Neural crest cell (in vitro differentiated cells): ENCODE measurements at regions not wholly inside any gene's neighbourhood (a gene's known extent, or its start where the extent isn't known, plus 50 kb on each side); places are given as distances from the start of the nearest gene placed in this dataset.
"Not testable (repeated sequence)": the region's sequence is repeated elsewhere in the genome, so short reads cannot be mapped to it uniquely, and the experiment has no call there.

Source experiments
- DNase-seq: peaks from one replicate; pipeline ENCODE4 v3.0.0; 2021; ENCODE audit warnings: low read depth, mixed read lengths, low spot score
- H3K27ac Mint-ChIP-seq: one replicate; pipeline ENCODE4 v1.8.0; 2021; ENCODE audit warnings: mild to moderate bottlenecking, mixed read lengths; ENCODE audit not compliant: unreplicated experiment
- H3K27me3 Mint-ChIP-seq: 2 replicates; pipeline ENCODE4 v1.8.0; 2021; ENCODE audit warnings: low read depth, mild to moderate bottlenecking, mixed read lengths
- H3K36me3 Mint-ChIP-seq: 2 replicates; pipeline ENCODE4 v1.8.0; 2021; ENCODE audit warnings: low read depth, mild to moderate bottlenecking, mixed read lengths
- H3K4me1 Mint-ChIP-seq: 2 replicates; pipeline ENCODE4 v1.8.0; 2021; ENCODE audit warnings: mixed read lengths
- H3K4me3 Mint-ChIP-seq: one replicate; pipeline ENCODE4 v1.8.0; 2021; ENCODE audit warnings: mild to moderate bottlenecking, mixed read lengths
- H3K9me3 Mint-ChIP-seq: 2 replicates; pipeline ENCODE4 v1.8.0; 2021; ENCODE audit warnings: mixed read lengths
- CTCF ChIP-seq: fragments of 200-600 bp; sonication (generic); conservative IDR thresholded peaks from 2 replicates; pipeline ENCODE4 v1.5.0; 2021; ENCODE audit warnings: antibody characterized with exemption, mild to moderate bottlenecking

- no peak for DNase-seq
- no peak for TF ChIP-seq CTCF
- Mint-ChIP-seq H3K4me3 (no peak overlapping the region), H3K4me1 (no peaks in the 10 kb centered on the region), H3K36me3 (no peaks in the 10 kb centered on the region), H3K27me3 (no peaks in the 10 kb centered on the region), H3K9me3 (no peaks in the 10 kb centered on the region), H3K27ac (no peak overlapping the region)
These were observed 554.4 kb upstream of the FAM98A start for GRCh38 chr2:34153484-34153883.

- H3K4me3 Mint-ChIP-seq: no peak overlapping the region
- H3K27ac Mint-ChIP-seq: no peak overlapping the region
These were observed 548.7 kb upstream of the FAM98A start for GRCh38 chr2:34147780-34148179.

GRCh38 chr2:34143149-34143548 is 544.0 kb upstream of the FAM98A start:
- H3K9me3 Mint-ChIP-seq: peaks cover 6% of the 10 kb centered on the region
- no peaks in the 10 kb centered on the region for H3K4me1 Mint-ChIP-seq
- no peaks in the 10 kb centered on the region for H3K36me3 Mint-ChIP-seq
- no peaks in the 10 kb centered on the region for H3K27me3 Mint-ChIP-seq
- DNase-seq: no peak
- H3K27ac Mint-ChIP-seq: no peak overlapping the region
- no peak for TF ChIP-seq CTCF
- no peak overlapping the region for H3K4me3 Mint-ChIP-seq

More at GRCh38 chr2:34147780-34148179, 548.7 kb upstream of the FAM98A start:
- H3K27me3 Mint-ChIP-seq: no peaks in the 10 kb centered on the region
- H3K36me3 Mint-ChIP-seq: no peaks in the 10 kb centered on the region
- no peak for DNase-seq
- TF ChIP-seq CTCF: no peak
- H3K4me1 Mint-ChIP-seq: no peaks in the 10 kb centered on the region
- peaks cover 6% of the 10 kb centered on the region for H3K9me3 Mint-ChIP-seq

GRCh38 chr2:34142531-34143008 is 543.5 kb upstream of the FAM98A start:
- DNase-seq, H3K4me1 Mint-ChIP-seq, H3K4me3 Mint-ChIP-seq, H3K27me3 Mint-ChIP-seq, H3K9me3 Mint-ChIP-seq, H3K36me3 Mint-ChIP-seq, H3K27ac Mint-ChIP-seq: not testable (repeated sequence)

- DNase-seq, H3K27me3 Mint-ChIP-seq, H3K4me3 Mint-ChIP-seq, H3K4me1 Mint-ChIP-seq, H3K27ac Mint-ChIP-seq, H3K36me3 Mint-ChIP-seq: not testable (repeated sequence)
- peaks cover 11% of the 10 kb centered on the region for H3K9me3 Mint-ChIP-seq
These were observed 534.0 kb upstream of the FAM98A start for GRCh38 chr2:34133065-34133464.

GRCh38 chr2:34126279-34126678 is 527.2 kb upstream of the FAM98A start:
- no peak for TF ChIP-seq CTCF
- DNase-seq: no peak
- Mint-ChIP-seq H3K4me1 (no peaks in the 10 kb centered on the region), H3K9me3 (peaks cover 7% of the 10 kb centered on the region), H3K27me3 (no peaks in the 10 kb centered on the region), H3K4me3 (no peak overlapping the region), H3K27ac (no peak overlapping the region), H3K36me3 (peaks cover 2% of the 10 kb centered on the region)
